AG04449 (cell line): ENCODE measurements at regions not wholly inside any gene's neighbourhood (a gene's known extent, or its start where the extent isn't known, plus 50 kb on each side); places are given as distances from the start of the nearest gene placed in this dataset.
"Not testable (repeated sequence)": the region's sequence is repeated elsewhere in the genome, so short reads cannot be mapped to it uniquely, and the experiment has no call there.

Experiments
- CTCF ChIA-PET: fragments of 350-600 bp; formaldehyde crosslinking; extraction: SDS; loops from one replicate; lab custom pipeline; 2021; ENCODE audit warnings: antibody characterized with exemption; lab: Yijun Ruan, JAX
- POLR2A ChIA-PET: fragments of 400-600, 350-600 bp; formaldehyde crosslinking; extraction: SDS; loops from one replicate; lab custom pipeline; 2020; ENCODE audit warnings: antibody characterized with exemption, inconsistent platforms; lab: Yijun Ruan, JAX
- DNase-seq: peaks from one replicate; pipeline ENCODE4 v3.0.0-alpha.2; 2010; ENCODE audit warnings: low read depth, low spot score
- H3K4me3 ChIP-seq: 2 replicates; pipeline ENCODE4 v1.5.1; 2011; ENCODE audit warnings: low read depth, mild to moderate bottlenecking, control low read depth, low read length
- CTCF ChIP-seq: IDR thresholded peaks from one replicate; pipeline ENCODE4 v1.5.1; 2011; ENCODE audit warnings: mild to moderate bottlenecking, moderate library complexity, low read length, control low read depth, inconsistent platforms; ENCODE audit not compliant: insufficient read depth; ENCODE audit errors: missing control alignments

- no peak overlapping the region for H3K4me3 ChIP-seq
Observed at GRCh38 chr18:1665079-1665478, 760.4 kb downstream of the ADCYAP1 start.

GRCh38 chr18:1668279-1668678 lies 763.6 kb downstream of the ADCYAP1 start:
- CTCF ChIA-PET = no interaction called here
- no peak for DNase-seq
- POLR2A ChIA-PET = no interaction called here

More at GRCh38 chr18:1665079-1665478, 760.4 kb downstream of the ADCYAP1 start:
- TF ChIP-seq CTCF = no peak
- CTCF ChIA-PET = no interaction called here
- POLR2A ChIA-PET = no interaction called here
- DNase-seq = no peak

GRCh38 chr18:1671710-1672109 lies 767.0 kb downstream of the ADCYAP1 start:
- POLR2A ChIA-PET, DNase-seq, CTCF ChIA-PET, H3K4me3 ChIP-seq: not testable (repeated sequence)

More at GRCh38 chr18:1668279-1668678, 763.6 kb downstream of the ADCYAP1 start:
- no peak overlapping the region for H3K4me3 ChIP-seq
- TF ChIP-seq CTCF = no peak

GRCh38 chr18:1676387-1676786 lies 771.7 kb downstream of the ADCYAP1 start:
- no peak for DNase-seq
- no peak overlapping the region for H3K4me3 ChIP-seq
- POLR2A ChIA-PET = no interaction called here
- CTCF ChIA-PET = no interaction called here
- no peak for TF ChIP-seq CTCF

- no peak for DNase-seq
- ChIA-PET POLR2A (no interaction called here), CTCF (no interaction called here)
- TF ChIP-seq CTCF = no peak
- H3K4me3 ChIP-seq = no peak overlapping the region
Observed at GRCh38 chr18:1680108-1680507, 775.4 kb downstream of the ADCYAP1 start.

- ChIA-PET POLR2A (no interaction called here), CTCF (no interaction called here)
- no peak for DNase-seq
- H3K4me3 ChIP-seq = no peak overlapping the region
- TF ChIP-seq CTCF = no peak
Observed at GRCh38 chr18:1691863-1692262, 787.2 kb downstream of the ADCYAP1 start.

GRCh38 chr18:1708006-1708405 lies 803.3 kb downstream of the ADCYAP1 start:
- no peak for TF ChIP-seq CTCF
- no peak overlapping the region for H3K4me3 ChIP-seq
- ChIA-PET POLR2A (no interaction called here), CTCF (no interaction called here)
- DNase-seq = no peak
